ENCODE measurements at regions not wholly inside any gene's neighbourhood (a gene's known extent, or its start where the extent isn't known, plus 50 kb on each side); places are given as distances from the start of the nearest gene placed in this dataset.

DNA sequence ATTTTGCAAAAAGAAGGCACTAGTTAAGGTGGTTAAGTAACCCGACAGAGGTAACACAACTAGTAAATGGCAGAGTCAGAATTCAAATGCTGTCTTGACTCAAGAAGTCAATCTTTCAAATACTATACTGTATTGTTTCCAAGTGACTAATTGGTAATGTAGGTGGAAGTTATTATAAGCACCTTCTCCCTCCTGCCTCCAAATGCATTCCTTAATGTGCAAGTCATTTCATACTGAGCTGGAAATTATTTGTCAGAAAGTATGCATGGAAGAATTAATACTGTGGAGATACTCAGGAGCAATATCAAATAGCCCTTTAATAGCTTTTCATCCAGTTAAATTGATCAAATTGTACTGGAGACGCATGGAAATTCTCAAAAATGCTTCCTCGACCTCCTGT, 579.1 kb downstream of the DOK5 start:
- TF ChIP-seq, protein P1, sequence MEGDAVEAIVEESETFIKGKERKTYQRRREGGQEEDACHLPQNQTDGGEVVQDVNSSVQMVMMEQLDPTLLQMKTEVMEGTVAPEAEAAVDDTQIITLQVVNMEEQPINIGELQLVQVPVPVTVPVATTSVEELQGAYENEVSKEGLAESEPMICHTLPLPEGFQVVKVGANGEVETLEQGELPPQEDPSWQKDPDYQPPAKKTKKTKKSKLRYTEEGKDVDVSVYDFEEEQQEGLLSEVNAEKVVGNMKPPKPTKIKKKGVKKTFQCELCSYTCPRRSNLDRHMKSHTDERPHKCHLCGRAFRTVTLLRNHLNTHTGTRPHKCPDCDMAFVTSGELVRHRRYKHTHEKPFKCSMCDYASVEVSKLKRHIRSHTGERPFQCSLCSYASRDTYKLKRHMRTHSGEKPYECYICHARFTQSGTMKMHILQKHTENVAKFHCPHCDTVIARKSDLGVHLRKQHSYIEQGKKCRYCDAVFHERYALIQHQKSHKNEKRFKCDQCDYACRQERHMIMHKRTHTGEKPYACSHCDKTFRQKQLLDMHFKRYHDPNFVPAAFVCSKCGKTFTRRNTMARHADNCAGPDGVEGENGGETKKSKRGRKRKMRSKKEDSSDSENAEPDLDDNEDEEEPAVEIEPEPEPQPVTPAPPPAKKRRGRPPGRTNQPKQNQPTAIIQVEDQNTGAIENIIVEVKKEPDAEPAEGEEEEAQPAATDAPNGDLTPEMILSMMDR (IDR thresholded peaks at IDR 0.05; ENCODE audit: insufficient read depth, missing control alignments): no peak
- no peak for DNase-seq (ENCODE audit: insufficient read length, low spot score)
- FAIRE-seq: no peak

DNA sequence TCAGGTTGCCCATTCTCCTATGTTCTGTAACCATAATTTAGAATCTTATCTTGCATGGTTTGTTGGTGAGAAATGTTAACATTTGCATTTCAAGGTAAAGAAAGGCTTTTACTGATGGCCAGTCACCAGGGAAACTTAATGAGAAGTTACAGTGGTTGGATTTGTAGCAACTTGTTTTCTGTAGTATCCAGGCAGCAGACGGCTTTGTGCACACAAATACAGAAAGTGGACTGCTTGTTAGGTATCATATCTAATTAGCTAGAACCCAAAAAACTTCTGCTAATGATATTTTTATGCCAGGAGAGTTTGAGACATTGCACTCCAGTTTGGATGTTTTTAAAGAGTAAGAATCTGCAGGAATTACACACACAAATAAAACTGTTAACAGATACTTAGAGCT, 578.0 kb downstream of the DOK5 start:
- TF ChIP-seq, protein P1 (IDR thresholded peaks at IDR 0.05; ENCODE audit: insufficient read depth, missing control alignments): no peak
- DNase-seq (ENCODE audit: insufficient read length, low spot score) (no peak), FAIRE-seq (no peak)

DNA sequence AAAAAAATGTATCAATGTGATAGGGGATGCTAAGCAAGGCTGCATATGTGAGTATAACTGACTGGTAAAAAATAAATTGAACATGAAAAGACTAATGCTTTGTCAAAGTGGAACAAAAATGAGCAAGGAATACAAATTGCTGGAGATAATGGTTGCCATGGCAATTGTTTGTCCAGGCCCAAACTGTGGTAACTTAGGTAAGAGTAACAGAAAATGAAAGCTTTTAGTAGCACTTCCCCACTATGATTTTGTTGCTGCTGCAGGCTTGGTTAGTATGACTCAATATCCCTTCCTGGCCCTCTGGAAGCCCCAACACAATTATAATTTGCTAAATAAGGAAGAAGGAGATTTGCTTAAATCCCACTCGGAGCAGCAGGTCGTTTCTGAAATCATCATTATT, 577.1 kb downstream of the DOK5 start:
- TF ChIP-seq, protein P1 (IDR thresholded peaks at IDR 0.05; ENCODE audit: insufficient read depth, missing control alignments): no peak
- DNase-seq (ENCODE audit: insufficient read length, low spot score) (no peak), FAIRE-seq (no peak)

GRCh38 chr20:55038684-55039083, 563.3 kb downstream of the DOK5 start:
- DNase-seq (ENCODE audit: insufficient read length, low spot score) (no peak), FAIRE-seq (no peak)
- TF ChIP-seq, protein P1 (IDR thresholded peaks at IDR 0.05; ENCODE audit: insufficient read depth, missing control alignments): no peak

GRCh38 chr20:55031971-55032370, 556.6 kb downstream of the DOK5 start:
- FAIRE-seq (no peak), DNase-seq (ENCODE audit: insufficient read length, low spot score) (no peak)
- TF ChIP-seq, protein P1 (IDR thresholded peaks at IDR 0.05; ENCODE audit: insufficient read depth, missing control alignments): no peak

- FAIRE-seq: no peak
- TF ChIP-seq, protein P1 (IDR thresholded peaks at IDR 0.05; ENCODE audit: insufficient read depth, missing control alignments): no peak
- no peak for DNase-seq (ENCODE audit: insufficient read length, low spot score)
These were observed 539.4 kb downstream of the DOK5 start for GRCh38 chr20:55014766-55015165.

- DNase-seq (ENCODE audit: insufficient read length, low spot score): no peak
- FAIRE-seq: no peak
- TF ChIP-seq, protein P1 (IDR thresholded peaks at IDR 0.05; ENCODE audit: insufficient read depth, missing control alignments): no peak
These were observed 535.4 kb downstream of the DOK5 start for GRCh38 chr20:55010761-55011160.

Data from D721Med (cell line).